IPS DF 6.9 (cell line): ENCODE measurements at regions not wholly inside any gene's neighbourhood (a gene's known extent, or its start where the extent isn't known, plus 50 kb on each side); places are given as distances from the start of the nearest gene placed in this dataset.
A peak's percentile ranks its signal among the peaks of the same experiment; 100 is the strongest.

Source experiments
- DNase-seq: peaks from one replicate; pipeline ENCODE4 v3.0.0-alpha.2; 2013; ENCODE audit warnings: low read depth, low spot score
- H3K27ac ChIP-seq: one replicate; pipeline ENCODE4 v1.5.1; 2013; ENCODE audit warnings: low read length, control low read depth
- H3K27me3 ChIP-seq: 2 replicates; pipeline ENCODE4 v1.6.1; 2013; ENCODE audit warnings: mild to moderate bottlenecking, low read length; ENCODE audit not compliant: control insufficient read depth, insufficient read depth
- H3K36me3 ChIP-seq: 2 replicates; pipeline ENCODE4 v1.6.1; 2013; ENCODE audit warnings: low read length; ENCODE audit not compliant: control insufficient read depth, insufficient read depth
- H3K4me1 ChIP-seq: 2 replicates; pipeline ENCODE4 v1.6.1; 2013; ENCODE audit warnings: low read length; ENCODE audit not compliant: control insufficient read depth, insufficient read depth
- H3K4me3 ChIP-seq: 2 replicates; pipeline ENCODE4 v1.5.1; 2013; ENCODE audit warnings: mild to moderate bottlenecking, low read length
- H3K9me3 ChIP-seq: 2 replicates; pipeline ENCODE4 v1.6.1; 2013; ENCODE audit warnings: low read length, inconsistent platforms; ENCODE audit not compliant: control insufficient read depth, insufficient read depth
- WGBS: extraction: QIAGEN DNeasy Blood & Tissue Kit; methylation state at CpG from one replicate; pipeline ENCODE4 v1.1.7; 2013; ENCODE audit warnings: mixed read lengths, missing lambda C conversion rate; ENCODE audit not compliant: insufficient read length, insufficient coverage; 5-methylcytosine and 5-hydroxymethylcytosine counted together

DNA sequence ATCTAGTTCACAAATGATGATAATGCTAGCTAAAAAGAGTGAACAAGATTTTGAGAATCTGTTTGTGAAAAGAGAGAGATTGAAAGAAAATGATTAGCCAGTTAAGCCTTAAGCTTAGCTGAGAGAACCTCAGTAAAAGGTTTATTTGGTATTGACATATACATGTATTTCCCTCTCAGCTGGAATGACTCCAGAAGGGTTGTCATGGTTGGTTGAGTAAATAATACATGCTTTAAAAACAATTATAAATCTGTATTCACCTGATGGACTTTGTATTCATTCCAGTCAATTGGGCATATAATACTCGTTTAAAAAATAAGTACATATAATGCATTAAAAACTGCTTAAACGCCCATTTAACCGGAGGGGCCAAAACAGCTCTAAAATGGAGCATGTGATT lies 181.4 kb downstream of the GRB14 start:
- Histone ChIP-seq H3K4me3 (no peak overlapping the region), H3K4me1 (no peaks in the 10 kb centered on the region), H3K27ac (no peak overlapping the region), H3K36me3 (no peaks in the 10 kb centered on the region), H3K27me3 (no peaks in the 10 kb centered on the region), H3K9me3 (no peaks in the 10 kb centered on the region)
- WGBS: no CpG with 5 or more reads among the region's 3 CpGs
- DNase-seq: no peak

DNA sequence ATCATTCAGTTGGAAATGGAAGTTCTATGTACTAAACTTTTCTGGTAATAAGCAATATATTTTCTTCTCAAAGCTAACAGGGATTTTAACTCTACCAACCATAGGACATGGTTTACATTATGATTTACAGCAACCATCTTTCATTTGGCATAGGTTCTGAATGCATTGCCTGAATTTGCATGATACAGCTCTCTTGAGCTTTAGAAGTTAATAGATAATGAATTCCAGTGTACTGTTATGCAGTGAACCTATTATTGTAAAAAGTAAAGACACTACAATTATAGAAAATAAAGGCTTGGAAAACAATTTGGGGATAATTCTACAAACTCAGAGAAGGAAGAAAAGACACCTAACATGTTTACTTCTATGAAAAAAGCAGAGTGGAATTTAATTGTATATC lies 182.0 kb downstream of the GRB14 start:
- Histone ChIP-seq H3K4me1 (no peaks in the 10 kb centered on the region), H3K9me3 (no peaks in the 10 kb centered on the region), H3K27ac (no peak overlapping the region), H3K4me3 (no peak overlapping the region), H3K27me3 (no peaks in the 10 kb centered on the region), H3K36me3 (no peaks in the 10 kb centered on the region)
- DNase-seq: no peak

DNA sequence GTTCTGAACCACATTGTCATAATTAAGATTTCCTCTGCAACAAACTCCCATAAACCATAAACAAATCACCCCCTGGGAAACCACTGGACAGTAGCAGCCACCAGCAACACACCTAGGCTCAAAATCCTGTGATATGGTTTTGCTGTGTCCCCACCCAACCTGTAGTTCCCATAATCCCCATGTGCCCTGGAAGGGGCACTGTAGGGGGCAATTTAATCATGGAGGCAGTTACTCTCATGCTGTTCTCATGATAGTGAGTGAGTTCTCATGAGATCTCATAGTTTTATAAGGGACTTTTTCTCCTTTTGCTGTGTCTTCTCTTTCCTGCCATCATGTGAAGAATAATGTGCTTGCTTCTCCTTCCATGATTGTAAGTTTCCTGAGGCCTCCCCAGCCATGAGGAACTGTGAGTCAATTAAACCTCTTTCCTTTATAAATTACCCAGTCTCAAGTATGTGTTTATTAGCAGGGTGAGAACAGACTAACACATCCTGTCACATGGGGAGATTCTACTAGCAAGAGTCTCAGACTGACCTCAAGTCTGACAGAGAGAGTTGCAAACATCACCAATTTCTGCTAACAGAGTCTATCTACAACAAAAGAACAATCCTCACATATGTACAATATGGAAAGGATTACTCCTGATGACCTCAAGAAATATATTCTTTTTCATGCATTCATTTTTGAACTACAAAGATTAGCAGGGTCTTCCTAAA lies 182.6 kb downstream of the GRB14 start:
- H3K4me3 ChIP-seq: no peak overlapping the region
- H3K9me3 ChIP-seq: no peaks in the 10 kb centered on the region
- H3K27ac ChIP-seq: no peak overlapping the region
- DNase-seq: no peak
- no peaks in the 10 kb centered on the region for H3K36me3 ChIP-seq
- H3K4me1 ChIP-seq: no peaks in the 10 kb centered on the region
- H3K27me3 ChIP-seq: no peaks in the 10 kb centered on the region

DNA sequence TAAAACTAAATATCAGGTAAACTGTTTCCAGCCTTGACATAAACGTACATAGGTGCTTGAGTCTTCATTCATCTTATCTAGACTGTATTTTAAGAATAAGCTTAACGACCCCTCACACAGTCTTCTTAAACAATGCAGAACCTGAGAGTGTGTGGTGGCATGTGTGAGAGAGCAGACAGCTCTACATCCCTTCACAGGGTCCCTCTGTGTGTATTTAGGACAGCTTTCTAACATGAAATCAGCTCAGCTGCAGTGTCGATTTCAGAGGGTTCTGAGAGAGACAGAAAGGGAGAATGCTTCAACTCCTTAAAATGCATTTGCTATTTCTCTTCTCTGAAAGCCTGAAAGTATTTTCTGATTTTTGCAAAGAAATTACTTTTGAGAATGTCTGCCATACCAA lies 185.2 kb downstream of the GRB14 start:
- DNase-seq: no peak
- no peak overlapping the region for H3K4me3 ChIP-seq
- H3K4me1 ChIP-seq: no peaks in the 10 kb centered on the region
- no peaks in the 10 kb centered on the region for H3K27me3 ChIP-seq
- no peaks in the 10 kb centered on the region for H3K36me3 ChIP-seq
- no CpG with 5 or more reads among the region's 3 CpGs for WGBS
- H3K9me3 ChIP-seq: no peaks in the 10 kb centered on the region
- H3K27ac ChIP-seq: no peak overlapping the region

DNA sequence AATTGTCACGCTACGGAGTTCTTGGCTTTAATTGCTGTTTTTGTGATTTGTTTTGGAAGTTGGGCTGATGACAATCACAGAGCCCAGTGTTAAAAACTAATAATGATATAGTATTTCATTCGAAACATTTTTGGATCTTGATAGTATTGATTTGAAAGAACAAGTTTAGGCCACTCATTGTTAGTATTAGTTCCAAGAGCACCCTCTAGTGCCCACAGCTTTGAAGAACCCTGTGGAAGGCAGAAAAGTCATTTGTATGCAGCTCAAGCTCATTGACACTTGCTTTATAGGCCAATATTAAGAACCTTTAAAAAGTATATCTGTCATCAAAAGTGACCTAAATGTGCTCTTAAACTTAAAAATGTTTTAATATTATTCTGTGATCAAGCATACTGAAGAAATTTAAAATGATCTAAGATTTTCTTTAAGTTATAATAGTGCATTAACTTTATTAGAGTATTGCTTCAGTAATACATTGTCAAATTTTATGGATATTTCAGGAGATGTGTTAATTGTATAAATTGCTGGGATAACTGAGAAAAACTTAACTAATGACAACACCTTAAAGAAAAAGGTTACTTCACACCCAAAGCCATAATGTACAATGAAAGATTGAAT lies 191.0 kb downstream of the GRB14 start:
- no peaks in the 10 kb centered on the region for H3K4me1 ChIP-seq
- peak; percentile 11 for DNase-seq
- no peaks in the 10 kb centered on the region for H3K36me3 ChIP-seq
- no peak overlapping the region for H3K4me3 ChIP-seq
- no peaks in the 10 kb centered on the region for H3K9me3 ChIP-seq
- H3K27ac ChIP-seq: no peak overlapping the region
- H3K27me3 ChIP-seq: no peaks in the 10 kb centered on the region
- WGBS: no CpG with 5 or more reads among the region's 3 CpGs

DNA sequence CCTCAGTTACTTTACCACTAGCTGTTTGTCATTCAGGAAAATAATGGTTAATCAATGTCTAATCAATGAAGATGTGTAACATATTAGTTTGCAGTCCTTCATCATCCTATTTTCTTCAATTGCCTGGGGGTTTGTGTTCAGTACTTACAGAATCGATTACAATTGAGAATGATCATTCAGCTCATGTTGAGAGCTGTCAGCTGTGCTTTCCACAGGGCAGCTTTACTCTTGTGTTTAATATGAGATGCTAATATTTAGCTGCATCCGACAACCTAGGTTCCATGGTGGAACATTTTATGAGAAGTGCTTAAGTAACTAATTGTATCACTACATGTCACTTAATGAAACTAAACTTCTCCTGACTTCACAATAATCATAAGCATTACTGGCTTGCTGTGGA lies 191.9 kb downstream of the GRB14 start:
- no peak for DNase-seq
- no peaks in the 10 kb centered on the region for H3K9me3 ChIP-seq
- no peak overlapping the region for H3K4me3 ChIP-seq
- H3K36me3 ChIP-seq: no peaks in the 10 kb centered on the region
- H3K4me1 ChIP-seq: no peaks in the 10 kb centered on the region
- no peaks in the 10 kb centered on the region for H3K27me3 ChIP-seq
- H3K27ac ChIP-seq: no peak overlapping the region
- no CpG with 5 or more reads among the region's 2 CpGs for WGBS

DNA sequence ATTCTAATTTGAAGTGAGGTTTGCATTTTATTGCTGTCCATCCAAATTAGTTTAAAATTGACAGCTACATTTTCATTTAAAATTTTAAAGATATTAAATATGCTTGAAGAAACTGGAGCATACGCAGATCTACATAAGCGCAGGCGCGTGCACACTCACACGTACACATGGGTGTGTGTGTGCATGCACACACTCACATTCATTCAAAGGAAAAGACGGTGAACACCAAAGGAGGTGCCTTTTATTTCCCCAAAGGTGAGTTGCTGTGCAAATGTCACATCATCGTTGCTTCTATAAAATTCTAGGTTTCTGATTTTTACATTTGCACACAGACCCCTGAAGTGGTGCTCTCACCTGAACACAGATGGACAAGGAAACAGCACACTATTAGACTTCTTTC lies 194.2 kb downstream of the GRB14 start:
- no CpG with 5 or more reads among the region's 7 CpGs for WGBS
- Histone ChIP-seq H3K9me3 (no peaks in the 10 kb centered on the region), H3K27me3 (no peaks in the 10 kb centered on the region)

DNA sequence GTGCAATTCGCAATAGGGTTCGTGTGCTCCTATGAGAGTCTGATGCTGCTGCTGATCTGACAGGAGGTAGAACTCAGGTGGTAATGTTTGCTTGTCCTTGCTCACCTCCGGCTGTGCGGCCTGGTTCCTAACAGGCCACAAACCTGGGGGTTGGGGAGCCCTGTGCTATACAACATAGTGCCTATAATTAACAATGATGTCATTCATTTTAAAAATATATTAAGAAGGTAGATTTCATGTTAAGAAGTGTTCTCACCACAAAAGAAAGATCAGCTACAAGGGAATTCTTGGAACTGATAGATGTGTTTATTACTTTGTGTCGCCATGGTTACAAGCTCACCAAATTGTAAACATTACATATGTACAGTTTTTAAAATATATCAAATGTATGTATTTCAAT lies 200.5 kb downstream of the GRB14 start:
- Histone ChIP-seq H3K9me3 (no peaks in the 10 kb centered on the region), H3K27ac (no peak overlapping the region), H3K4me1 (no peaks in the 10 kb centered on the region), H3K36me3 (no peaks in the 10 kb centered on the region), H3K4me3 (no peak overlapping the region), H3K27me3 (no peaks in the 10 kb centered on the region)
- no CpG with 5 or more reads among the region's 5 CpGs for WGBS
- no peak for DNase-seq

More for the DNA sequence above, 194.2 kb downstream of the GRB14 start:
- H3K36me3 ChIP-seq: no peaks in the 10 kb centered on the region
- H3K27ac ChIP-seq: no peak overlapping the region
- no peak overlapping the region for H3K4me3 ChIP-seq
- DNase-seq: no peak
- H3K4me1 ChIP-seq: no peaks in the 10 kb centered on the region

DNA sequence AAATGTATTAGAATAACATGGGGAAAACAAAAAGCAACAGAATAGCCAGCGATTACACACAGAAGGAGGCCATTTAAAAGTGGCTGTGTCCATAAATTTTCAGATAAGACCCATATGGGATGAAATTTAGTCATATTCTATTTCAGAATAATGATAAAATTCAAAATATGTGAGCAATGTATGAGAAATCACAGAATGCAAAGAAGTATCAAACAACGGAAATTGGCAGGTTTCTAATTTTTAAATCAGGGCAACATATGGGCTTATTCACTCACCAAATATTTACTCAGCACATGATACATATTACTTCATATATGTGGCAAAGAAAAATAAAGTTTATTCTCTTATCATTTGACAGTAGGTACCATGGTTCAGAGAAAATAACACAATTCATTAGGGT lies 208.5 kb downstream of the GRB14 start:
- no peaks in the 10 kb centered on the region for H3K36me3 ChIP-seq
- no peaks in the 10 kb centered on the region for H3K9me3 ChIP-seq
- DNase-seq: no peak
- no peaks in the 10 kb centered on the region for H3K4me1 ChIP-seq
- no CpG with 5 or more reads among the region's 2 CpGs for WGBS
- no peak overlapping the region for H3K27ac ChIP-seq
- no peaks in the 10 kb centered on the region for H3K27me3 ChIP-seq
- no peak overlapping the region for H3K4me3 ChIP-seq

DNA sequence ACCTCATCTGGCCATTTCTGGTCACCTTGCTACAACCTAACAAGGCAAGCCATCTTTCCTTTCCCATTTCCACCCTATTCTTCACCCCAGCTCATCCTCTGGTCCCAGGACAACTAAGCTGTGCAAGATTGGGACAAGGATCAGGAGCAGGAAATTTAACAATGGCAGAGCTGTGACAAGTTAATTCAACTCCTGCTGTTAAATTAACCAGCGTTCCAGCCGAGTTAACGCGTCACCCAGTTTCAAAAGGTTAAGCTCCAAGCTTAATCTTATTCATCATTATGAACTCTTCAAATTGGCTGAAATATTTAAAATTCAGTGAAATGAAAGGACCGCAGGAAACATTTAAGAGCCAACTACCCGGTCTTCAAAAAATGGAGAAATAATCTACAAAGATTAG lies 231.9 kb downstream of the GRB14 start:
- no peaks in the 10 kb centered on the region for H3K9me3 ChIP-seq
- no peak for DNase-seq
- no CpG with 5 or more reads among the region's 6 CpGs for WGBS
- H3K4me1 ChIP-seq: peaks cover 2% of the 10 kb centered on the region; the same call in 1 of the 2 replicates
- no peak overlapping the region for H3K27ac ChIP-seq
- H3K4me3 ChIP-seq: no peak overlapping the region
- no peaks in the 10 kb centered on the region for H3K36me3 ChIP-seq
- no peaks in the 10 kb centered on the region for H3K27me3 ChIP-seq

DNA sequence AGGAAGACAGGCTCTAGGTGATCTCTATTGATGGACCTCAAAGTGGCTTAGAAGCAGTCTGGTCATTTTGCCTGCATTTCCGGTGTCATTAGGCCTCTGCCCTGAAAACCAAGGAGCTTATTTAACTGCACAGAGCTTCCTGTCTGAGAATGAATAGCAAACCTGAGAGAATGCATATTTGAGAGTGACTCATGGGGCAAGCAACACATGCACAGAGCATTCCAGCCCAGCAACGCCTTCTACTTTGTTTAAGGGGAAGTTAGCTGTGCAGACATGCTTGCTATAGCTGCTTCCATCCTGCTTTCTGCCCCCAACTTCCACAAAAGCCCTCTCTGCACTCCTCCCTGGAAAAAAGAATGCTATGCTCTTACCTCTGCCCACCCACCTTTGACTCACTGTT lies 232.8 kb downstream of the GRB14 start:
- DNase-seq: no peak
- no peaks in the 10 kb centered on the region for H3K9me3 ChIP-seq
- H3K36me3 ChIP-seq: no peaks in the 10 kb centered on the region
- H3K4me1 ChIP-seq: peaks cover 2% of the 10 kb centered on the region; the same call in 1 of the 2 replicates
- H3K27me3 ChIP-seq: no peaks in the 10 kb centered on the region
- H3K4me3 ChIP-seq: no peak overlapping the region
- H3K27ac ChIP-seq: no peak overlapping the region
- no CpG with 5 or more reads among the region's 2 CpGs for WGBS
